GM13977 (cell line): ENCODE measurements at regions not wholly inside any gene's neighbourhood (a gene's known extent, or its start where the extent isn't known, plus 50 kb on each side); places are given as distances from the start of the nearest gene placed in this dataset.

Experiments
- DNase-seq: peaks from one replicate; pipeline ENCODE4 v3.0.0; 2012; ENCODE audit warnings: low spot score
- in situ Hi-C: fragments of 300-500 bp; cut with MboI; formaldehyde crosslinking; loops from one replicate; pipeline ENCODE4 v1.12.0; 2022; ENCODE audit warnings: low sequenced_read_pairs, low pct_unique_long_range_greater_than_20kb, mixed read lengths, inconsistent platforms; ENCODE audit not compliant: unreplicated experiment
- TF ChIP-seq, protein P1 (sequence below): IDR thresholded peaks from 2 replicates; pipeline ENCODE4 v1.5.1; 2012; ENCODE audit warnings: mild to moderate bottlenecking, control low read depth; ENCODE audit not compliant: insufficient read depth; ENCODE audit errors: extremely low read depth, missing control alignments

GRCh38 chr3:55369141-55369847 lies 117.8 kb downstream of the WNT5A start:
- TF ChIP-seq, protein P1, sequence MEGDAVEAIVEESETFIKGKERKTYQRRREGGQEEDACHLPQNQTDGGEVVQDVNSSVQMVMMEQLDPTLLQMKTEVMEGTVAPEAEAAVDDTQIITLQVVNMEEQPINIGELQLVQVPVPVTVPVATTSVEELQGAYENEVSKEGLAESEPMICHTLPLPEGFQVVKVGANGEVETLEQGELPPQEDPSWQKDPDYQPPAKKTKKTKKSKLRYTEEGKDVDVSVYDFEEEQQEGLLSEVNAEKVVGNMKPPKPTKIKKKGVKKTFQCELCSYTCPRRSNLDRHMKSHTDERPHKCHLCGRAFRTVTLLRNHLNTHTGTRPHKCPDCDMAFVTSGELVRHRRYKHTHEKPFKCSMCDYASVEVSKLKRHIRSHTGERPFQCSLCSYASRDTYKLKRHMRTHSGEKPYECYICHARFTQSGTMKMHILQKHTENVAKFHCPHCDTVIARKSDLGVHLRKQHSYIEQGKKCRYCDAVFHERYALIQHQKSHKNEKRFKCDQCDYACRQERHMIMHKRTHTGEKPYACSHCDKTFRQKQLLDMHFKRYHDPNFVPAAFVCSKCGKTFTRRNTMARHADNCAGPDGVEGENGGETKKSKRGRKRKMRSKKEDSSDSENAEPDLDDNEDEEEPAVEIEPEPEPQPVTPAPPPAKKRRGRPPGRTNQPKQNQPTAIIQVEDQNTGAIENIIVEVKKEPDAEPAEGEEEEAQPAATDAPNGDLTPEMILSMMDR, result no peak
- DNase-seq, result no peak
- in situ Hi-C loops, result no loop called here

GRCh38 chr3:55368366-55368765 lies 118.7 kb downstream of the WNT5A start:
- TF ChIP-seq, protein P1, result no peak
- no peak for DNase-seq
- in situ Hi-C loops, result no loop called here

DNA sequence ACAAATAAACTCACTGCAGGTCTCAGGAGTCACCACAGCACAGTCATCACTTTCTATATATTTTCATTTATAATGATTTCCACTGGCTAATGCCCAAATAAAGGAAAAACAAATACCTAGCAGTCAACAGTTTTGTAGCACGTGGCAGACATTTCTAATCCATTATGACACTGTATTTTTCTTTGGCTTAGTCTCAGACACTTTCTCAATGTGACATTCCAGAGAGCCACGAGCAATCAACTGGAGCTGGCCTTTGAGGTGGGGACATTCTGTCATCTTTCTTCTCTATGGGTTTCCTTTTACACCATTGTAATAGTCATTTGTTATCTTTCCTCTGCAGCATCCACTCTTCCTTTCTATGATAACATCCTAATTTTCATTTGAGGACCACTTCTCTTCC lies 119.7 kb downstream of the WNT5A start:
- in situ Hi-C loops, result no loop called here
- DNase-seq, result no peak
- TF ChIP-seq, protein P1, result no peak

DNA sequence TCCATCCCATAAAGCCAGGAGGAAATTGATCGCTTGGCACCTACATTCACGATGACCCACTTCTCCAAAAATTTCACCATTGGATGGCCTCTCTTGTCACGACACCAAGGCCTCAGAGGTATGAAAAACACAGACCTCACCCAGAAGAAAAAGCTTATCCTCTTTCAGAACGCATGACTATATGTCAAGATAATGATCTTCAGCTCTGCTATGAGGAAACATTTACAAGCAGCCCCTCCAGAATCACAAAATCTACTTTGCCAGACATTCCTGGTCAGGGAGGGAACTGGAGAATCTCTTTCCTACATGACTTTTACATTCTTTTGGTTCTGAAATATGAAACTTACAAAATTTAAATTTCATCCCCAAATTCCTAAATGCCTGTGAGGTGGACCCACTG lies 122.7 kb downstream of the WNT5A start:
- DNase-seq, result no peak
- TF ChIP-seq, protein P1, result no peak
- in situ Hi-C loops, result no loop called here

GRCh38 chr3:55362210-55362960 lies 124.7 kb downstream of the WNT5A start:
- TF ChIP-seq, protein P1, result no peak
- in situ Hi-C loops, result no loop called here
- DNase-seq, result no peak

DNA sequence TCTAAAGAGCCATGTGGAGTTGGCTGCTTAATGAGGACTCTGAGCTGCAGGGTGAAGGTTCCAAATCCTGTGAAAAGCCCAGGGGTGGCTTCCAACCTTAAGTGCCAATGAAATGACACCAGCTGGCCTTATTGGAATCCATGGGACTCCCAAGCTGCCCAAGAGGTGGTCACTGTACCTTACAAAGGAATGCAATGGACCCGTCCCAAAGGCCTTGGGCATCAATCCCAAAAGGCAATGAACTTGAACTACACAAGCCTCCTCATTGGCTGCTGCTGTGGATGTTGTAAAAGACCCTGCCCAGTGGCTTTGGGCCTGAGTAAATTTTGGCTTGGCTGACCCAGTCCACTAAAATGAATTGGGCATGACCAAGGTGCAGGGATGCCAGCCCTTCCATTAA lies 129.3 kb downstream of the WNT5A start:
- TF ChIP-seq, protein P1, result no peak
- DNase-seq, result no peak
- in situ Hi-C loops, result no loop called here
